Choroid plexus epithelial cell (primary cell): ENCODE measurements at regions not wholly inside any gene's neighbourhood (a gene's known extent, or its start where the extent isn't known, plus 50 kb on each side); places are given as distances from the start of the nearest gene placed in this dataset.
A peak's percentile ranks its signal among the peaks of the same experiment; 100 is the strongest.
"Not testable (repeated sequence)": the region's sequence is repeated elsewhere in the genome, so short reads cannot be mapped to it uniquely, and the experiment has no call there.

Source experiments
- DNase-seq: peaks from one replicate; pipeline ENCODE4 v3.0.0-alpha.2; 2010; ENCODE audit warnings: low read depth
- H3K4me3 ChIP-seq: 2 replicates; pipeline ENCODE4 v1.5.1; 2011; ENCODE audit warnings: low read depth, mild to moderate bottlenecking, control low read depth, low read length, moderate library complexity
- CTCF ChIP-seq: conservative IDR thresholded peaks from 2 replicates; pipeline ENCODE4 v1.5.1; 2011; ENCODE audit warnings: low read depth, mild to moderate bottlenecking, control low read depth, inconsistent platforms, low read length, moderate library complexity

GRCh38 chr3:159378396-159379194 is 576.7 kb downstream of the MFSD1 start:
- TF ChIP-seq CTCF, result no peak
- no peak for DNase-seq
- no peak overlapping the region for H3K4me3 ChIP-seq

GRCh38 chr3:159380891-159381290 is 579.0 kb downstream of the MFSD1 start:
- DNase-seq, result no peak
- TF ChIP-seq CTCF, result no peak
- no peak overlapping the region for H3K4me3 ChIP-seq

DNA sequence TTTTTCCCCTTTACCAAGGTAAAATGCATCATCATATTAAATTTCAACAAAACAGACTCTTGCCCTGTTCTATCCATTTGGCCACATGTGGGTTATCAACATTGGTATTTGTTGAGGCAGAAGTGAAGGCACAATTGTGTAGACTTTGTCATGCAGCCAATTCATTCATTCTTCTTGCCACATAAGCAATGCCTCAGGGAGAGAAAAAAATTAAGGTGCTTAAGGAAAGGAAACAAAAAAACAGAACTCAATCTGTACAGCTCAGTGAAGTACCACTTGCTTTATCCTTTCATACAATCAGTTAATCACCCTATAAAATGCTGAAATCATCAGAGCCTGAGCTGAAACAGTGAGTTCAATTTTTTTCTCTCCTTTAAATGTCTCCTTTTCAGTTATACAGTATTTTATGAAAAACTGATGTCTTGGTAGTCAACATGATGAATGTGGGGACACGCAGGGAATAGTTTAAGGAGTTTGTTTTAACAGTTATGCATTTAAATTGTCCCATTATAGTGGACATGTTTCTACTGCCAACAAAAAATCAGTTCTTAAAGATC is 588.9 kb downstream of the MFSD1 start:
- no peak for DNase-seq
- no peak overlapping the region for H3K4me3 ChIP-seq
- no peak for TF ChIP-seq CTCF

GRCh38 chr3:159397683-159398082 is 591.0 kb upstream of the IL12A start:
- not testable (repeated sequence) for H3K4me3 ChIP-seq, DNase-seq

GRCh38 chr3:159401069-159401468 is 587.6 kb upstream of the IL12A start:
- H3K4me3 ChIP-seq, result no peak overlapping the region
- no peak for TF ChIP-seq CTCF
- no peak for DNase-seq

- not testable (repeated sequence) for H3K4me3 ChIP-seq, DNase-seq
These were observed 578.9 kb upstream of the IL12A start for GRCh38 chr3:159409711-159410110.

DNA sequence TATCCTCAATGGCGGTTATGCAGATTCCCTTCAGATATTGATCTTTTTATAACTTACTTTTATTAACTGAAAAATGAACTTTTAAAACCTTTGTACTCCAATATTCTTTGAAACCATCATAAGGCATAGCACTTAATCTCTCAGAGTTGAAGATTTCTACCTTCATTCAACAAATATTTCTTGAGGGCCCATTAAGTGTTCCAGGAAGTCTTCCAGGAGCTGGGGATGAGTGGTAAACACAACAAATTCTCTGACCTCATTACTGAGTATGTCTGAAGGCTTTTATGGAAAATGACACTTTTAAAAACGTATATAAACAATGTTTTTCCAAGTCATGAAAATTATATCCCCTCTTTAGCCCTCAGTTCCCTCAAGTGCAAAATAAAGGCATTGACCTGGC is 575.3 kb upstream of the IL12A start:
- no peak overlapping the region for H3K4me3 ChIP-seq
- TF ChIP-seq CTCF, result no peak
- no peak for DNase-seq

- DNase-seq, result peak; percentile 87
- no peak overlapping the region for H3K4me3 ChIP-seq
- TF ChIP-seq CTCF, result no peak
These were observed 571.8 kb upstream of the IL12A start for GRCh38 chr3:159416856-159417255.
